Chondrocyte (in vitro differentiated cells): ENCODE measurements at regions not wholly inside any gene's neighbourhood (a gene's known extent, or its start where the extent isn't known, plus 50 kb on each side); places are given as distances from the start of the nearest gene placed in this dataset.
A peak's percentile ranks its signal among the peaks of the same experiment; 100 is the strongest.

ENCODE experiments used
- DNase-seq: peaks from one replicate; pipeline ENCODE4 v3.0.0; 2021; ENCODE audit warnings: mixed read lengths, low spot score
- H3K27ac Mint-ChIP-seq: one replicate; pipeline ENCODE4 v1.8.0; 2021; ENCODE audit warnings: mild to moderate bottlenecking, moderate library complexity, mixed read lengths; ENCODE audit not compliant: unreplicated experiment
- H3K27me3 Mint-ChIP-seq: 2 replicates; pipeline ENCODE4 v1.8.0; 2021; ENCODE audit warnings: low read depth, mixed read lengths
- H3K36me3 Mint-ChIP-seq: 2 replicates; pipeline ENCODE4 v1.8.0; 2021; ENCODE audit warnings: low read depth, mixed read lengths
- H3K4me1 Mint-ChIP-seq: 2 replicates; pipeline ENCODE4 v1.8.0; 2021; ENCODE audit warnings: low read depth, mild to moderate bottlenecking, mixed read lengths
- H3K4me3 Mint-ChIP-seq: one replicate; pipeline ENCODE4 v1.8.0; 2021; ENCODE audit warnings: mild to moderate bottlenecking, moderate library complexity, mixed read lengths; ENCODE audit not compliant: unreplicated experiment
- H3K9me3 Mint-ChIP-seq: 2 replicates; pipeline ENCODE4 v1.8.0; 2021; ENCODE audit warnings: low read depth, mixed read lengths
- CTCF ChIP-seq: fragments of 200-600 bp; sonication (generic); IDR thresholded peaks from 2 replicates; pipeline ENCODE4 v1.5.0; 2021; ENCODE audit warnings: antibody characterized with exemption, mild to moderate bottlenecking, moderate library complexity

- H3K4me1 Mint-ChIP-seq: peaks cover 14% of the 10 kb centered on the region
- no peak overlapping the region for H3K4me3 Mint-ChIP-seq
- TF ChIP-seq CTCF: no peak
- H3K27ac Mint-ChIP-seq: no peak overlapping the region
- H3K36me3 Mint-ChIP-seq: peaks cover 22% of the 10 kb centered on the region
- DNase-seq: no peak
- H3K27me3 Mint-ChIP-seq: no peaks in the 10 kb centered on the region
- peaks cover 42% of the 10 kb centered on the region for H3K9me3 Mint-ChIP-seq
Measured at GRCh38 chr14:89600029-89600428, 183.0 kb upstream of the FOXN3 start.

- Mint-ChIP-seq H3K27ac (no peak overlapping the region), H3K27me3 (no peaks in the 10 kb centered on the region), H3K4me3 (no peak overlapping the region), H3K4me1 (peaks cover 14% of the 10 kb centered on the region), H3K9me3 (peaks cover 39% of the 10 kb centered on the region), H3K36me3 (peaks cover 27% of the 10 kb centered on the region)
- TF ChIP-seq CTCF: no peak
- no peak for DNase-seq
Measured at GRCh38 chr14:89598548-89599186, 181.6 kb upstream of the FOXN3 start.

GRCh38 chr14:89592961-89593360, 175.9 kb upstream of the FOXN3 start:
- no peaks in the 10 kb centered on the region for H3K27me3 Mint-ChIP-seq

GRCh38 chr14:89589400-89590118, 172.5 kb upstream of the FOXN3 start:
- H3K4me3 Mint-ChIP-seq: no peak overlapping the region
- peak overlapping the region; percentile 42 for H3K27ac Mint-ChIP-seq
- no peaks in the 10 kb centered on the region for H3K27me3 Mint-ChIP-seq
- H3K4me1 Mint-ChIP-seq: peaks cover 33% of the 10 kb centered on the region
- TF ChIP-seq CTCF: no peak
- H3K36me3 Mint-ChIP-seq: peaks cover 14% of the 10 kb centered on the region
- no peak for DNase-seq
- peaks cover 19% of the 10 kb centered on the region for H3K9me3 Mint-ChIP-seq

More at GRCh38 chr14:89592961-89593360, 175.9 kb upstream of the FOXN3 start:
- H3K27ac Mint-ChIP-seq: no peak overlapping the region
- TF ChIP-seq CTCF: no peak
- no peak overlapping the region for H3K4me3 Mint-ChIP-seq
- DNase-seq: no peak
- peaks cover 19% of the 10 kb centered on the region for H3K36me3 Mint-ChIP-seq
- H3K4me1 Mint-ChIP-seq: peaks cover 43% of the 10 kb centered on the region
- peaks cover 35% of the 10 kb centered on the region for H3K9me3 Mint-ChIP-seq

- no peak for TF ChIP-seq CTCF
- Mint-ChIP-seq H3K9me3 (peaks cover 15% of the 10 kb centered on the region), H3K4me3 (no peak overlapping the region), H3K4me1 (peaks cover 33% of the 10 kb centered on the region), H3K36me3 (peaks cover 9% of the 10 kb centered on the region), H3K27me3 (no peaks in the 10 kb centered on the region), H3K27ac (peak overlapping the region; percentile 42)
- no peak for DNase-seq
Measured at GRCh38 chr14:89588840-89589296, 171.8 kb upstream of the FOXN3 start.
